ENCODE measurements at regions not wholly inside any gene's neighbourhood (a gene's known extent, or its start where the extent isn't known, plus 50 kb on each side); places are given as distances from the start of the nearest gene placed in this dataset.

GRCh38 chr6:40909811-40910210 is 129.2 kb downstream of the UNC5CL start:
- DNase-seq (ENCODE audit: low spot score) = no peak

- no peak for DNase-seq (ENCODE audit: low spot score)
Observed at GRCh38 chr6:40907198-40907701, 131.8 kb downstream of the UNC5CL start.

GRCh38 chr6:40906759-40907158 is 132.3 kb downstream of the UNC5CL start:
- no peak for DNase-seq (ENCODE audit: low spot score)

- no peak for DNase-seq (ENCODE audit: low spot score)
Observed at GRCh38 chr6:40904583-40905194, 134.3 kb downstream of the UNC5CL start.

- DNase-seq (ENCODE audit: low spot score) = no peak
Observed at GRCh38 chr6:40903456-40903855, 135.6 kb downstream of the UNC5CL start.

GRCh38 chr6:40901322-40902055 is 137.5 kb downstream of the UNC5CL start:
- DNase-seq (ENCODE audit: low spot score) = no peak

GRCh38 chr6:40900791-40901190 is 138.2 kb downstream of the UNC5CL start:
- no peak for DNase-seq (ENCODE audit: low spot score)

GRCh38 chr6:40899684-40900155 is 139.3 kb downstream of the UNC5CL start:
- DNase-seq (ENCODE audit: low spot score) = no peak

- no peak for DNase-seq (ENCODE audit: low spot score)
Observed at GRCh38 chr6:40898073-40898472, 140.9 kb downstream of the UNC5CL start.

- no peak for DNase-seq (ENCODE audit: low spot score)
Observed at GRCh38 chr6:40897390-40898003, 141.5 kb downstream of the UNC5CL start.

GRCh38 chr6:40896696-40897095 is 142.3 kb downstream of the UNC5CL start:
- no peak for DNase-seq (ENCODE audit: low spot score)

- peak; percentile 75 for DNase-seq (ENCODE audit: low spot score)
Observed at GRCh38 chr6:40894962-40895799, 143.8 kb downstream of the UNC5CL start.

- no peak for DNase-seq (ENCODE audit: low spot score)
Observed at GRCh38 chr6:40893021-40893420, 146.0 kb downstream of the UNC5CL start.

- no peak for DNase-seq (ENCODE audit: low spot score)
Observed at GRCh38 chr6:40892223-40892622, 146.8 kb downstream of the UNC5CL start.

GRCh38 chr6:40891686-40892085 is 147.3 kb downstream of the UNC5CL start:
- DNase-seq (ENCODE audit: low spot score) = no peak

- DNase-seq (ENCODE audit: low spot score) = no peak
Observed at GRCh38 chr6:40891131-40891530, 147.9 kb downstream of the UNC5CL start.

GRCh38 chr6:40889137-40889832 is 149.7 kb downstream of the UNC5CL start:
- no peak for DNase-seq (ENCODE audit: low spot score)

- no peak for DNase-seq (ENCODE audit: low spot score)
Observed at GRCh38 chr6:40888456-40888990, 150.5 kb downstream of the UNC5CL start.

GRCh38 chr6:40887792-40888340 is 151.2 kb downstream of the UNC5CL start:
- no peak for DNase-seq (ENCODE audit: low spot score)

GRCh38 chr6:40887079-40887791 is 151.8 kb downstream of the UNC5CL start:
- DNase-seq (ENCODE audit: low spot score) = no peak

Data from ecto neural progenitor cell (in vitro differentiated cells).